ENCODE measurements at regions not wholly inside any gene's neighbourhood (a gene's known extent, or its start where the extent isn't known, plus 50 kb on each side); places are given as distances from the start of the nearest gene placed in this dataset.

DNA sequence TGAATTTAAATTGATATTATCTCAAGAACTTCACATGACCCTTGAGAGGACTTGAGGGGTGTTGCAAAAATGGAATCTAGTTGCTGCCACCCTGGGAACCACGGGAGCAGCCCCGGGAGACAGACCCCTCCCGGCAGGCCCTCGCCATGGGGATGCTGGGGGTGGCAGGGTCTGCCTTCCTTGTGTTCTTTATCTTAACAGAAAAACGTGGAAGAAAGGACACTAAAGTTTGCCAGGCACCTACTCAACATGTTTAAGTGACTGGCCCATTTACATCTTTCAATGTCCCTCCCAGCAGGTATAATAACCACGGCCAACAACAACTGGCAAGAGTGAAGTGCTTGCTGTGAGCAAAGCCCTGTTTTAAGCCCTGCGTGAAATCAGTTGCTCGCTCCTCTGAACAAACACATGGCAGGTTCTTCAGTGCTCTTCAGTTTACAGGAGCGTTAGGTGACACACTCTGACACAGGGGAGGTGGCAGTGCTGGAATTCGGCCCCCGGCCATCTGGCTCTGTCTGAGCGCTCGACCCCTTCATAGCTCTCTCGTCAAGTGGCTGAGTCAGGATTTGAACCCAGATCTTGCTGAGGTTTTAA is 112.5 kb downstream of the ASB7 start:
- TF ChIP-seq ATF3 (IDR thresholded peaks at IDR 0.05; ENCODE audit: borderline replicate concordance, extremely low read depth, low read depth, low read length) (no peak), SREBF2 (IDR thresholded peaks at IDR 0.05; ENCODE audit: low read length) (no peak), NR2C2 (IDR thresholded peaks at IDR 0.05; ENCODE audit: borderline replicate concordance, control insufficient read depth, insufficient read length, low read depth) (no peak), ESRRA (IDR thresholded peaks at IDR 0.05; ENCODE audit: low read length) (no peak), RBBP5 (conservative IDR thresholded peaks at IDR 0.05) (no peak), SPI1 (IDR thresholded peaks at IDR 0.05; ENCODE audit: borderline replicate concordance, insufficient read depth, low read depth, low read length) (no peak)
- TF ChIP-seq, protein P1, sequence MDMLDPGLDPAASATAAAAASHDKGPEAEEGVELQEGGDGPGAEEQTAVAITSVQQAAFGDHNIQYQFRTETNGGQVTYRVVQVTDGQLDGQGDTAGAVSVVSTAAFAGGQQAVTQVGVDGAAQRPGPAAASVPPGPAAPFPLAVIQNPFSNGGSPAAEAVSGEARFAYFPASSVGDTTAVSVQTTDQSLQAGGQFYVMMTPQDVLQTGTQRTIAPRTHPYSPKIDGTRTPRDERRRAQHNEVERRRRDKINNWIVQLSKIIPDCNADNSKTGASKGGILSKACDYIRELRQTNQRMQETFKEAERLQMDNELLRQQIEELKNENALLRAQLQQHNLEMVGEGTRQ (IDR thresholded peaks at IDR 0.05; ENCODE audit: borderline replicate concordance, low read depth, low read length), result no peak
- TF ChIP-seq, protein P2, sequence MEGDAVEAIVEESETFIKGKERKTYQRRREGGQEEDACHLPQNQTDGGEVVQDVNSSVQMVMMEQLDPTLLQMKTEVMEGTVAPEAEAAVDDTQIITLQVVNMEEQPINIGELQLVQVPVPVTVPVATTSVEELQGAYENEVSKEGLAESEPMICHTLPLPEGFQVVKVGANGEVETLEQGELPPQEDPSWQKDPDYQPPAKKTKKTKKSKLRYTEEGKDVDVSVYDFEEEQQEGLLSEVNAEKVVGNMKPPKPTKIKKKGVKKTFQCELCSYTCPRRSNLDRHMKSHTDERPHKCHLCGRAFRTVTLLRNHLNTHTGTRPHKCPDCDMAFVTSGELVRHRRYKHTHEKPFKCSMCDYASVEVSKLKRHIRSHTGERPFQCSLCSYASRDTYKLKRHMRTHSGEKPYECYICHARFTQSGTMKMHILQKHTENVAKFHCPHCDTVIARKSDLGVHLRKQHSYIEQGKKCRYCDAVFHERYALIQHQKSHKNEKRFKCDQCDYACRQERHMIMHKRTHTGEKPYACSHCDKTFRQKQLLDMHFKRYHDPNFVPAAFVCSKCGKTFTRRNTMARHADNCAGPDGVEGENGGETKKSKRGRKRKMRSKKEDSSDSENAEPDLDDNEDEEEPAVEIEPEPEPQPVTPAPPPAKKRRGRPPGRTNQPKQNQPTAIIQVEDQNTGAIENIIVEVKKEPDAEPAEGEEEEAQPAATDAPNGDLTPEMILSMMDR (IDR thresholded peaks at IDR 0.05 in 2 of 3, conservative IDR thresholded peaks at IDR 0.05 in 1 of 3; ENCODE audit: control insufficient read depth in 2 of 3, extremely low read depth in 1 of 3, insufficient read depth in 1 of 3, low read depth in 3 of 3, low read length in 3 of 3), result no peak

All from GM12878 (cell line).